ENCODE measurements at regions not wholly inside any gene's neighbourhood (a gene's known extent, or its start where the extent isn't known, plus 50 kb on each side); places are given as distances from the start of the nearest gene placed in this dataset.

DNA sequence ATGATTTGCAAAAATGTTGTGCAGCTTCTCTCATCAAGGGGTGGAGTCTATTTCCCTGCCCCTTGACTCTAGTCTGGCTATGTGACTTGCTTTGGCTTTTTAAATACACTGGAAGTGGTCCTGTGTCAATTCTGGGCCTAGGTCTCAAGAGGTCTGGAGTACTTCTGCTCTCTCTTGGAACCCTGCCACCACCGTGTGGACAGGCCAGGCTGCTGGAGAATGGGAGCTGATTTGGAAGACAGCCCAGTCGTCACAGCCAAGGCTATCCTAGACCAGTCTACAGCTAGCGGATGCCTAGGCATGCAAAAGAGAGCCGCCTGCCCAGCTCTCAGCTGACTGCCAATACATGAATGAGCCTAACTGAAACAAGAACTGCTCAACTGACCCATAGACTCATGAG, 56.7 kb upstream of the CLINT1 start:
- TF ChIP-seq EZH2phosphoT487 (conservative IDR thresholded peaks at IDR 0.05; ENCODE audit: low read length) = no peak
- TF ChIP-seq, protein P1, sequence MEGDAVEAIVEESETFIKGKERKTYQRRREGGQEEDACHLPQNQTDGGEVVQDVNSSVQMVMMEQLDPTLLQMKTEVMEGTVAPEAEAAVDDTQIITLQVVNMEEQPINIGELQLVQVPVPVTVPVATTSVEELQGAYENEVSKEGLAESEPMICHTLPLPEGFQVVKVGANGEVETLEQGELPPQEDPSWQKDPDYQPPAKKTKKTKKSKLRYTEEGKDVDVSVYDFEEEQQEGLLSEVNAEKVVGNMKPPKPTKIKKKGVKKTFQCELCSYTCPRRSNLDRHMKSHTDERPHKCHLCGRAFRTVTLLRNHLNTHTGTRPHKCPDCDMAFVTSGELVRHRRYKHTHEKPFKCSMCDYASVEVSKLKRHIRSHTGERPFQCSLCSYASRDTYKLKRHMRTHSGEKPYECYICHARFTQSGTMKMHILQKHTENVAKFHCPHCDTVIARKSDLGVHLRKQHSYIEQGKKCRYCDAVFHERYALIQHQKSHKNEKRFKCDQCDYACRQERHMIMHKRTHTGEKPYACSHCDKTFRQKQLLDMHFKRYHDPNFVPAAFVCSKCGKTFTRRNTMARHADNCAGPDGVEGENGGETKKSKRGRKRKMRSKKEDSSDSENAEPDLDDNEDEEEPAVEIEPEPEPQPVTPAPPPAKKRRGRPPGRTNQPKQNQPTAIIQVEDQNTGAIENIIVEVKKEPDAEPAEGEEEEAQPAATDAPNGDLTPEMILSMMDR (IDR thresholded peaks at IDR 0.05; ENCODE audit: insufficient read depth, low read length, poor library complexity, severe bottlenecking) = no peak

Measured in SU-DHL-6 (cell line).